A549 (cell line): ENCODE measurements at regions not wholly inside any gene's neighbourhood (a gene's known extent, or its start where the extent isn't known, plus 50 kb on each side); places are given as distances from the start of the nearest gene placed in this dataset.

Source experiments
- ATAC-seq, 2 experiments: fragments of 200-7000 bp in 1 of 2; fragments of >200 bp in 1 of 2; cut with Nextera tagmentation in 1 of 2; cut with Tn5 transposase in 1 of 2; 3 replicates each; pipeline versions ENCODE4 v1.8.0 to v1.9.1; 2018 to 2020; ENCODE audit warnings: mild to moderate bottlenecking in 1 of 2, moderate library complexity in 1 of 2
- CTCF ChIA-PET: fragments of 300-600 bp; sonication (Branson Sonifier 250); formaldehyde crosslinking; extraction: SDS; loops from one replicate; lab custom pipeline; 2021; ENCODE audit warnings: antibody characterized with exemption, inconsistent platforms; lab: Yijun Ruan, JAX
- POLR2A ChIA-PET: fragments of 350-600 bp; formaldehyde crosslinking; extraction: SDS; loops from one replicate; lab custom pipeline; 2021; ENCODE audit warnings: antibody characterized with exemption, inconsistent platforms; lab: Yijun Ruan, JAX
- DNase-seq, 2 experiments: peaks; one replicate each; pipeline versions ENCODE4 v3.0.0 to v3.0.0-alpha.2; 2011 to 2016; ENCODE audit warnings: low read depth in 1 of 2, low spot score in 1 of 2
- FAIRE-seq: peaks from 2 replicates; lab custom pipeline; 2011; peaks lifted over from hg19 to GRCh38; lab: Jason Lieb, UNC
- H3K27ac ChIP-seq, 2 experiments: fragments of >200 bp; sonication (Bioruptor Twin); formaldehyde crosslinking; 3 replicates each; pipeline ENCODE4 v1.5.1; 2016 to 2017
- H3K4me1 ChIP-seq: fragments of >200 bp; sonication (Bioruptor Twin); formaldehyde crosslinking; 3 replicates; pipeline ENCODE4 v1.6.1; 2016
- H3K4me2 ChIP-seq: fragments of >200 bp; sonication (Bioruptor Twin); formaldehyde crosslinking; 3 replicates; pipeline ENCODE4 v1.6.1; 2016
- H3K4me3 ChIP-seq: fragments of >200 bp; sonication (Bioruptor Twin); formaldehyde crosslinking; 3 replicates; pipeline ENCODE4 v1.5.1; 2016
- H3K9me3 ChIP-seq: fragments of >200 bp; sonication (Bioruptor Twin); formaldehyde crosslinking; 3 replicates; pipeline ENCODE4 v1.6.1; 2016
- CBX2 ChIP-seq: fragments of 200-600 bp; sonication (generic); IDR thresholded peaks from 2 replicates; pipeline ENCODE4 v1.6.1; 2016; ENCODE audit warnings: low read depth, mild to moderate bottlenecking, borderline replicate concordance
- ESRRA ChIP-seq: fragments of 150-350 bp; IDR thresholded peaks from 2 replicates; pipeline ENCODE4 v1.6.1; 2014; ENCODE audit warnings: mild to moderate bottlenecking, low read length, borderline replicate concordance
- GATA3 ChIP-seq: IDR thresholded peaks from 2 replicates; pipeline ENCODE4 v1.6.1; 2012; ENCODE audit warnings: borderline replicate concordance
- HES2 ChIP-seq: fragments of >200 bp; sonication (Bioruptor Twin); formaldehyde crosslinking; IDR thresholded peaks from 2 replicates; pipeline ENCODE4 v1.6.1; 2016
- HOXB5 ChIP-seq: fragments of 250-450 bp; sonication (Bioruptor Pico); IDR thresholded peaks from 2 replicates; pipeline ENCODE4 v1.5.0; 2020; ENCODE audit warnings: mild to moderate bottlenecking, moderate library complexity
- JUNB ChIP-seq: fragments of >200 bp; sonication (Bioruptor Twin); formaldehyde crosslinking; IDR thresholded peaks from 2 replicates; pipeline ENCODE4 v1.6.1; 2016
- KDM5A ChIP-seq: fragments of 200-600 bp; sonication (generic); IDR thresholded peaks from 2 replicates; pipeline ENCODE4 v1.6.1; 2016; ENCODE audit warnings: antibody characterized with exemption, mild to moderate bottlenecking
- MAFK ChIP-seq: fragments of 450-650 bp; IDR thresholded peaks from 2 replicates; pipeline ENCODE4 v1.6.1; 2014; ENCODE audit not compliant: partially characterized antibody
- MAX ChIP-seq: IDR thresholded peaks from 2 replicates; pipeline ENCODE4 v1.6.1; 2012
- NR3C1 ChIP-seq: fragments of >200 bp; sonication (Bioruptor Twin); formaldehyde crosslinking; IDR thresholded peaks from 3 replicates; pipeline ENCODE4 v1.6.1; 2017
- PBX3 ChIP-seq: IDR thresholded peaks from 2 replicates; pipeline ENCODE4 v1.6.1; 2012
- POLR2A ChIP-seq: IDR thresholded peaks from 2 replicates; pipeline ENCODE4 v1.6.1; 2012; ENCODE audit warnings: mild to moderate bottlenecking, low read length
- POLR2AphosphoS2 ChIP-seq: conservative IDR thresholded peaks from 2 replicates; pipeline ENCODE4 v1.6.1; 2012; ENCODE audit warnings: low read length, improper control_type of control experiment, inconsistent platforms
- RAD21 ChIP-seq, 2 experiments: fragments of >200 bp in 1 of 2; sonication (Bioruptor Twin) in 1 of 2; formaldehyde crosslinking in 1 of 2; IDR thresholded peaks in 1 of 2; conservative IDR thresholded peaks in 1 of 2; 2 replicates in 1 of 2; 3 replicates in 1 of 2; pipeline ENCODE4 v1.6.1; 2012 to 2018; ENCODE audit warnings: inconsistent platforms in 1 of 2
- RCOR1 ChIP-seq: fragments of 150-350 bp; IDR thresholded peaks from 2 replicates; pipeline ENCODE4 v1.6.1; 2014; ENCODE audit warnings: antibody characterized with exemption, low read length, low read depth
- RNF2 ChIP-seq: fragments of 200-600 bp; sonication (generic); IDR thresholded peaks from 2 replicates; pipeline ENCODE4 v1.6.1; 2016; ENCODE audit warnings: low read depth, mild to moderate bottlenecking, antibody characterized with exemption, moderate library complexity, borderline replicate concordance
- TFCP2L1 ChIP-seq: fragments of 250-450 bp; sonication (Bioruptor Pico); IDR thresholded peaks from 2 replicates; pipeline ENCODE4 v1.5.0; 2021; ENCODE audit warnings: mild to moderate bottlenecking
- USF2 ChIP-seq: fragments of 450-650 bp; IDR thresholded peaks from 2 replicates; pipeline ENCODE4 v1.6.1; 2014; ENCODE audit warnings: antibody characterized with exemption
- ZFP36 ChIP-seq: fragments of 450-650 bp; IDR thresholded peaks from 2 replicates; pipeline ENCODE4 v1.6.1; 2014; ENCODE audit warnings: borderline replicate concordance; ENCODE audit not compliant: partially characterized antibody
- WGBS: methylation state at CpG from one replicate; pipeline ENCODE4 v1.1.6; 2017; ENCODE audit errors: missing lambda C conversion rate; 5-methylcytosine and 5-hydroxymethylcytosine counted together
- TF ChIP-seq, protein P1 (sequence below): fragments of 250-450 bp; sonication (Bioruptor Pico); IDR thresholded peaks from 2 replicates; pipeline ENCODE4 v1.5.0; 2020; ENCODE audit warnings: low read depth, mild to moderate bottlenecking, moderate library complexity

- FAIRE-seq: no peak
- no peaks in the 10 kb centered on the region for H3K4me1 ChIP-seq
- POLR2A ChIA-PET: no interaction called here
- no peak for ATAC-seq
- DNase-seq: no peak
- TF ChIP-seq NR3C1: no peak
- no peak for TF ChIP-seq JUNB
- no peak for TF ChIP-seq ESRRA
- no peak for TF ChIP-seq POLR2AphosphoS2
- TF ChIP-seq MAFK: no peak
- no peak for TF ChIP-seq TFCP2L1
- TF ChIP-seq USF2: no peak
- no peak for TF ChIP-seq RCOR1
- no peak for TF ChIP-seq GATA3
- no peak for TF ChIP-seq ZFP36
- TF ChIP-seq PBX3: no peak
- TF ChIP-seq HOXB5 (CRISPR knock-in tag): no peak
- no peak for TF ChIP-seq MAX
- TF ChIP-seq CBX2: no peak
- TF ChIP-seq, all 56 proteins: peak for 0
- Histone ChIP-seq H3K27ac (no peak overlapping the region), H3K4me2 (no peak overlapping the region), H3K9me3 (peaks cover 4% of the 10 kb centered on the region; the same call in 2 of the 3 replicates), H3K4me3 (no peak overlapping the region)
- WGBS: 12% methylated on average over 3 of the region's 3 CpGs
- CTCF ChIA-PET: interaction anchor here (0.8 kb wide), 1 partner anchor 1624 kb away, joined by 3 read pairs; no protein-coding TSS in a partner anchor
Observed at GRCh38 chr17:13302419-13302818, 284.6 kb upstream of the ELAC2 start.

DNA sequence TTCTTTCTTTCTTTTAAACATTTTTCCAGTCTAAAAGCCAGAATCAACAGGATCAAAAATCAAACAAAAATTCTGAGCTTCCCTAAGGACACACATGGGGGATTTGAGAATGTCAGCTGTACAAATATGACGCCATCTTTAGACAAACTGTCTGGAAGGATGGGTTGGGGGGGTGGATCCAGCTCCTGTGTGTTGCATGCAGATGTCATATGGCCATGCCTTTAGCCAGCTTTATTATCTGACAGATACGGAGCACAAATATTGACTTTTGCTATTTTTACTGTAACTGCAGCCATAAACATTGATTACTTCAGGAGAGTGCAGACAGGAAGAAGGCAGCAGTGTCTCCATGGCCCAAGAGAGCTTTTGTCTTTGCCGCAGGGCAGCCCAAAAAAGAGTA is 279.4 kb upstream of the ELAC2 start:
- FAIRE-seq (no peak), DNase-seq (no peak), ATAC-seq (no peak)
- ChIA-PET CTCF (interaction anchor here (2.1 kb wide), 1 partner anchor 9 kb away, joined by 6 read pairs; no protein-coding TSS in a partner anchor), POLR2A (no interaction called here)
- 13% methylated on average over 3 of the region's 3 CpGs for WGBS
- Histone ChIP-seq H3K4me3 (no peak overlapping the region), H3K4me1 (no peaks in the 10 kb centered on the region), H3K9me3 (no peaks in the 10 kb centered on the region), H3K27ac (no peak overlapping the region), H3K4me2 (no peak overlapping the region)
- TF ChIP-seq HES2: no peak
- no peak for TF ChIP-seq KDM5A
- TF ChIP-seq, protein P1, sequence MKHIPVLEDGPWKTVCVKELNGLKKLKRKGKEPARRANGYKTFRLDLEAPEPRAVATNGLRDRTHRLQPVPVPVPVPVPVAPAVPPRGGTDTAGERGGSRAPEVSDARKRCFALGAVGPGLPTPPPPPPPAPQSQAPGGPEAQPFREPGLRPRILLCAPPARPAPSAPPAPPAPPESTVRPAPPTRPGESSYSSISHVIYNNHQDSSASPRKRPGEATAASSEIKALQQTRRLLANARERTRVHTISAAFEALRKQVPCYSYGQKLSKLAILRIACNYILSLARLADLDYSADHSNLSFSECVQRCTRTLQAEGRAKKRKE (CRISPR knock-in tag): no peak
- TF ChIP-seq RNF2: no peak

DNA sequence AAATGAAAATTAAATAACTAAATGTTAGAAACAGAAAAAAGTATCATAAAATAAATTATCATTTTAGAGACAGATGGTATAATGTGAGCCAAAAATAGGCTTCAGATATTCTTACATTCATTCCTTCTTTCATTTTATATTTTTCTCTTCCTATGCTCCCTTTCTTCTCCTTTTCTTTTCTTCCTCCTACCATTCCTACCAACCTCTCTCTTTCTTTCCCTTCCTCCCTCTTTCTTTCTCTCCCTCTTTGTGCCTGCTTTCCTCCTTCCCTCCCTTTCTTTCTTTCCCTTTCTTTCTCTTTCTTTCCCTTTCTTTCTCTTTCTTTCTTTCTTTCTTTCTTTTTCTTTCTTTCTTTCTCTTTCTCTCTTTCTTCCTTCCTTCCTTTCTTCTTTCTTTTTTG is 275.6 kb upstream of the ELAC2 start:
- FAIRE-seq: no peak
- ATAC-seq: no peak
- Histone ChIP-seq H3K4me3 (no peak overlapping the region), H3K9me3 (no peaks in the 10 kb centered on the region), H3K4me2 (no peak overlapping the region), H3K4me1 (no peaks in the 10 kb centered on the region), H3K27ac (no peak overlapping the region)
- ChIA-PET POLR2A (no interaction called here), CTCF (no interaction called here)
- TF ChIP-seq USF2: no peak
- no peak for TF ChIP-seq POLR2A
- no peak for TF ChIP-seq RAD21 (conservative IDR thresholded peaks at IDR 0.05 in 1 of 2, IDR thresholded peaks at IDR 0.05 in 1 of 2)
- no peak for DNase-seq
